Tibial nerve (tissue), 4 donors: ENCODE measurements at regions not wholly inside any gene's neighbourhood (a gene's known extent, or its start where the extent isn't known, plus 50 kb on each side); places are given as distances from the start of the nearest gene placed in this dataset.

ENCODE experiments used
- DNase-seq, 2 donors: peaks; one replicate each; pipeline ENCODE4 v3.0.0-alpha.2; 2019; ENCODE audit warnings: low spot score in 2 of 2
- H3K27ac ChIP-seq, 4 donors: fragments of 200-600 bp; sonication (generic) in 3 of 4; one replicate each; pipeline ENCODE4 v1.5.1; 2017 to 2019; ENCODE audit warnings: mild to moderate bottlenecking in 1 of 4
- H3K27me3 ChIP-seq, 2 donors: fragments of 200-600 bp; sonication (generic) in 1 of 2; one replicate each; pipeline versions ENCODE4 v1.5.1 to v1.6.0; 2017 to 2019
- H3K36me3 ChIP-seq, 3 donors: fragments of 200-600 bp; sonication (generic); one replicate each; pipeline ENCODE4 v1.5.1; 2018 to 2019
- H3K4me1 ChIP-seq, 4 donors: fragments of 200-600 bp; sonication (generic) in 3 of 4; one replicate each; pipeline ENCODE4 v1.5.1; 2017 to 2019
- H3K4me3 ChIP-seq, 4 donors: fragments of 200-600 bp; sonication (generic) in 3 of 4; one replicate each; pipeline ENCODE4 v1.5.1; 2017 to 2019; ENCODE audit warnings: mild to moderate bottlenecking in 1 of 4, moderate library complexity in 1 of 4
- H3K9me3 ChIP-seq, 4 donors: fragments of 200-600 bp; sonication (generic) in 3 of 4; one replicate each; pipeline ENCODE4 v1.5.1; 2017 to 2019
- CTCF ChIP-seq, 5 experiments: fragments of 200-600 bp in 3 of 5; fragments of 450-650 bp in 2 of 5; sonication (generic) in 3 of 5; IDR thresholded peaks; one replicate each; pipeline ENCODE4 v1.5.1; 2016 to 2019; ENCODE audit warnings: antibody characterized with exemption in 5 of 5, mild to moderate bottlenecking in 3 of 5, moderate library complexity in 2 of 5
- EP300 ChIP-seq, 2 donors: sonication (generic); formaldehyde crosslinking; IDR thresholded peaks; one replicate each; pipeline ENCODE4 v1.6.1; 2017; ENCODE audit warnings: antibody characterized with exemption in 2 of 2, mild to moderate bottlenecking in 1 of 2
- POLR2A ChIP-seq, 2 donors: fragments of 450-650 bp; IDR thresholded peaks; one replicate each; pipeline ENCODE4 v1.6.1; 2017; ENCODE audit warnings: antibody characterized with exemption in 2 of 2, mild to moderate bottlenecking in 2 of 2, moderate library complexity in 2 of 2
- WGBS, 2 donors: methylation state at CpG; one replicate each; pipeline ENCODE4 v1.1.5; 2018; 5-methylcytosine and 5-hydroxymethylcytosine counted together

- WGBS, 2 donors, result 58 to 60% methylated on average over 6 of the region's 6 CpGs
- TF ChIP-seq CTCF (IDR thresholded peaks at IDR 0.05) (no peak), POLR2A (IDR thresholded peaks at IDR 0.05) (no peak), EP300 (IDR thresholded peaks at IDR 0.05) (no peak)
- Histone ChIP-seq H3K4me3 (no peak overlapping the region), H3K36me3 (no peaks in the 10 kb centered on the region), H3K4me1 (peaks cover 0 to 11% (median 2%) of the 10 kb centered on the region in 4 donors), H3K9me3 (no peaks in the 10 kb centered on the region), H3K27ac (peak overlapping the region in 1 of 4 donors; percentile 24), H3K27me3 (no peaks in the 10 kb centered on the region)
- no peak for DNase-seq
Observed at GRCh38 chr10:33489501-33490176, 155.2 kb upstream of the NRP1 start.

GRCh38 chr10:33487014-33487776, 152.7 kb upstream of the NRP1 start:
- H3K9me3 ChIP-seq, result no peaks in the 10 kb centered on the region
- no peaks in the 10 kb centered on the region for H3K36me3 ChIP-seq
- TF ChIP-seq POLR2A (IDR thresholded peaks at IDR 0.05) (no peak), EP300 (IDR thresholded peaks at IDR 0.05) (no peak), CTCF (IDR thresholded peaks at IDR 0.05) (no peak)
- H3K27me3 ChIP-seq, result no peaks in the 10 kb centered on the region
- no peak for DNase-seq
- H3K4me3 ChIP-seq, result no peak overlapping the region
- H3K27ac ChIP-seq, result no peak overlapping the region
- 59 to 64% methylated on average over 4 of the region's 4 CpGs for WGBS, 2 donors
- peaks cover 0 to 5% (median 2%) of the 10 kb centered on the region in 4 donors for H3K4me1 ChIP-seq

GRCh38 chr10:33485276-33485675, 150.8 kb upstream of the NRP1 start:
- Histone ChIP-seq H3K27me3 (no peaks in the 10 kb centered on the region), H3K27ac (no peak overlapping the region), H3K9me3 (no peaks in the 10 kb centered on the region), H3K4me3 (no peak overlapping the region), H3K4me1 (peaks cover 0 to 3% (median 2%) of the 10 kb centered on the region in 4 donors), H3K36me3 (no peaks in the 10 kb centered on the region)
- no peak for DNase-seq
- 75 to 81% methylated on average over 3 of the region's 3 CpGs for WGBS, 2 donors
- TF ChIP-seq CTCF (IDR thresholded peaks at IDR 0.05) (no peak), EP300 (IDR thresholded peaks at IDR 0.05) (no peak), POLR2A (IDR thresholded peaks at IDR 0.05) (no peak)

GRCh38 chr10:33484787-33485186, 150.3 kb upstream of the NRP1 start:
- no peaks in the 10 kb centered on the region for H3K36me3 ChIP-seq
- TF ChIP-seq CTCF (IDR thresholded peaks at IDR 0.05), result no peak
- TF ChIP-seq POLR2A (IDR thresholded peaks at IDR 0.05), result no peak
- no peak for TF ChIP-seq EP300 (IDR thresholded peaks at IDR 0.05)
- H3K27me3 ChIP-seq, result no peaks in the 10 kb centered on the region
- 57 to 64% methylated on average over 2 of the region's 2 CpGs for WGBS, 2 donors
- no peak overlapping the region for H3K27ac ChIP-seq
- H3K4me1 ChIP-seq, result peaks cover 0 to 3% (median 2%) of the 10 kb centered on the region in 4 donors
- DNase-seq, result peak in 1 of 2 donors; percentile 53
- H3K4me3 ChIP-seq, result no peak overlapping the region
- H3K9me3 ChIP-seq, result no peaks in the 10 kb centered on the region

- Histone ChIP-seq H3K4me1 (peaks cover 0 to 3% (median 2%) of the 10 kb centered on the region in 4 donors), H3K27ac (no peak overlapping the region), H3K27me3 (no peaks in the 10 kb centered on the region), H3K9me3 (no peaks in the 10 kb centered on the region), H3K4me3 (no peak overlapping the region), H3K36me3 (no peaks in the 10 kb centered on the region)
- DNase-seq, result no peak
- TF ChIP-seq EP300 (IDR thresholded peaks at IDR 0.05) (no peak), POLR2A (IDR thresholded peaks at IDR 0.05) (no peak), CTCF (IDR thresholded peaks at IDR 0.05) (no peak)
- 74 to 78% methylated on average over 3 of the region's 3 CpGs for WGBS, 2 donors
Observed at GRCh38 chr10:33483816-33484190, 149.3 kb upstream of the NRP1 start.
